LNCaP clone FGC (cell line): ENCODE measurements at regions not wholly inside any gene's neighbourhood (a gene's known extent, or its start where the extent isn't known, plus 50 kb on each side); places are given as distances from the start of the nearest gene placed in this dataset.

Experiments used
- DNase-seq: peaks from one replicate; pipeline ENCODE4 v3.0.0-alpha.2; 2011; ENCODE audit warnings: low read depth
- H3K4me3 ChIP-seq: 2 replicates; pipeline ENCODE4 v1.5.1; 2011; ENCODE audit warnings: mild to moderate bottlenecking, low read depth, low read length, control low read depth
- CTCF ChIP-seq: IDR thresholded peaks from 2 replicates; pipeline ENCODE4 v1.5.1; 2012; ENCODE audit warnings: mild to moderate bottlenecking; ENCODE audit not compliant: control insufficient read depth, insufficient read depth; ENCODE audit errors: extremely low read depth

GRCh38 chr7:49389871-49390479, 383.5 kb upstream of the VWC2 start:
- no peak for DNase-seq
- no peak overlapping the region for H3K4me3 ChIP-seq
- no peak for TF ChIP-seq CTCF

GRCh38 chr7:49396229-49396628, 377.2 kb upstream of the VWC2 start:
- no peak for TF ChIP-seq CTCF
- no peak overlapping the region for H3K4me3 ChIP-seq
- DNase-seq = no peak

GRCh38 chr7:49397750-49398149, 375.7 kb upstream of the VWC2 start:
- H3K4me3 ChIP-seq = no peak overlapping the region
- DNase-seq = no peak

GRCh38 chr7:49398236-49398635, 375.2 kb upstream of the VWC2 start:
- no peak for DNase-seq
- H3K4me3 ChIP-seq = no peak overlapping the region
- TF ChIP-seq CTCF = no peak

More at GRCh38 chr7:49397750-49398149, 375.7 kb upstream of the VWC2 start:
- no peak for TF ChIP-seq CTCF

- DNase-seq = no peak
- H3K4me3 ChIP-seq = no peak overlapping the region
- TF ChIP-seq CTCF = no peak
Measured at GRCh38 chr7:49398746-49399145, 374.7 kb upstream of the VWC2 start.

- no peak for DNase-seq
- no peak overlapping the region for H3K4me3 ChIP-seq
- TF ChIP-seq CTCF = no peak
Measured at GRCh38 chr7:49400891-49401550, 372.4 kb upstream of the VWC2 start.

- H3K4me3 ChIP-seq = no peak overlapping the region
- DNase-seq = no peak
- TF ChIP-seq CTCF = no peak
Measured at GRCh38 chr7:49403844-49404243, 369.6 kb upstream of the VWC2 start.
